ENCODE measurements at regions not wholly inside any gene's neighbourhood (a gene's known extent, or its start where the extent isn't known, plus 50 kb on each side); places are given as distances from the start of the nearest gene placed in this dataset.

GRCh38 chr16:85236818-85237150, 124.5 kb upstream of the CIBAR2 start:
- H3K27me3 ChIP-seq (ENCODE audit: control insufficient read depth, insufficient read depth, low read length), result peaks cover 7% of the 10 kb centered on the region
- TF ChIP-seq, protein P1, sequence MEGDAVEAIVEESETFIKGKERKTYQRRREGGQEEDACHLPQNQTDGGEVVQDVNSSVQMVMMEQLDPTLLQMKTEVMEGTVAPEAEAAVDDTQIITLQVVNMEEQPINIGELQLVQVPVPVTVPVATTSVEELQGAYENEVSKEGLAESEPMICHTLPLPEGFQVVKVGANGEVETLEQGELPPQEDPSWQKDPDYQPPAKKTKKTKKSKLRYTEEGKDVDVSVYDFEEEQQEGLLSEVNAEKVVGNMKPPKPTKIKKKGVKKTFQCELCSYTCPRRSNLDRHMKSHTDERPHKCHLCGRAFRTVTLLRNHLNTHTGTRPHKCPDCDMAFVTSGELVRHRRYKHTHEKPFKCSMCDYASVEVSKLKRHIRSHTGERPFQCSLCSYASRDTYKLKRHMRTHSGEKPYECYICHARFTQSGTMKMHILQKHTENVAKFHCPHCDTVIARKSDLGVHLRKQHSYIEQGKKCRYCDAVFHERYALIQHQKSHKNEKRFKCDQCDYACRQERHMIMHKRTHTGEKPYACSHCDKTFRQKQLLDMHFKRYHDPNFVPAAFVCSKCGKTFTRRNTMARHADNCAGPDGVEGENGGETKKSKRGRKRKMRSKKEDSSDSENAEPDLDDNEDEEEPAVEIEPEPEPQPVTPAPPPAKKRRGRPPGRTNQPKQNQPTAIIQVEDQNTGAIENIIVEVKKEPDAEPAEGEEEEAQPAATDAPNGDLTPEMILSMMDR (IDR thresholded peaks at IDR 0.05; ENCODE audit: insufficient read depth, low read length, poor library complexity, severe bottlenecking), result no peak
- no peak for DNase-seq (ENCODE audit: low read depth)

DNA sequence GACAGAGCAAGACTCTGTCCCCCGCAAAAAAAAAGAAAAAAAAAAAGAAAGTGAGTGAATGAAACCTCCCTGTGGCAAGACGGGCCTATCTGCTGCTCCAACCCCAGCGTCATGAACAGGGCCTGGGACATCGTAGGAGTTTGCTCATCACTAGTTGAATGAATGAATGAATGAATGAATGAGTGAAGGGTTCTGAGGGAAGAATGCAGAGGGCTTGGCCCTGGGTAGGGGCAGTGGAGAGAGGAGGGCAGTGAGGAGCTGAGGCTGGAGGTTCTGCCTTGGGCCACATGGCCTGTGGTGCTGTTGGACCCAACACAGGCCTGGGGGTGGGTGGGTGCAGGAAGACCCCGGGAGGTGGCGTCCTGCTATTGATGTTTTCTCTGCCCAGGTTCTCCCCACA, 125.5 kb upstream of the CIBAR2 start:
- H3K4me3 ChIP-seq (ENCODE audit: low read depth, low read length), result no peak overlapping the region
- peaks cover 10% of the 10 kb centered on the region for H3K27me3 ChIP-seq (ENCODE audit: control insufficient read depth, insufficient read depth, low read length)
- DNase-seq (ENCODE audit: low read depth), result no peak
- no peaks in the 10 kb centered on the region for H3K36me3 ChIP-seq (ENCODE audit: control insufficient read depth, insufficient read depth, low read length)
- TF ChIP-seq, protein P1 (IDR thresholded peaks at IDR 0.05; ENCODE audit: insufficient read depth, low read length, poor library complexity, severe bottlenecking), result no peak

More at GRCh38 chr16:85236818-85237150, 124.5 kb upstream of the CIBAR2 start:
- Histone ChIP-seq H3K4me3 (ENCODE audit: low read depth, low read length) (no peak overlapping the region), H3K36me3 (ENCODE audit: control insufficient read depth, insufficient read depth, low read length) (no peaks in the 10 kb centered on the region)

GRCh38 chr16:85238233-85238647, 126.0 kb upstream of the CIBAR2 start:
- Histone ChIP-seq H3K36me3 (ENCODE audit: control insufficient read depth, insufficient read depth, low read length) (no peaks in the 10 kb centered on the region), H3K27me3 (ENCODE audit: control insufficient read depth, insufficient read depth, low read length) (peaks cover 10% of the 10 kb centered on the region), H3K4me3 (ENCODE audit: low read depth, low read length) (no peak overlapping the region)
- DNase-seq (ENCODE audit: low read depth), result no peak
- TF ChIP-seq, protein P1 (IDR thresholded peaks at IDR 0.05; ENCODE audit: insufficient read depth, low read length, poor library complexity, severe bottlenecking), result peak; percentile 3

DNA sequence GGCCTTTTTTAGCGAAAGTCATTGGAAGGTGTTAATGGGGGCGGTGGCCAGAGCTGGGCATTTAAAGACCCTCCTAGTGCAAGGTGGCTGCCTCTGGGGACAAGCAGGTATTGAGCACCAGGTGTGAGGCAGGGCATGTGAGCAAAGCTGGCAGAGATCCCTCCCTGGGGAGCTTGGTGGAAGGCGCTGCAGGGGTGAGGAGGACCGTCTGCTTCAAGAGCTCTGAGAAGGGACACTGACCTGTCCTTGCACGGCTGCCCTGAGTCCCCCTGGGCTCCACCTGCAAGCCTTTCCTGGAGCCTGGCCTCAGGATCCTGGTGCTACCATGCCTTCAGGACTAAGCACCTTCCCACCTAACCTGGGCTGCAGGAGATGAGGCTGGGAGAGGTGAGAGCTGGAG, 127.0 kb upstream of the CIBAR2 start:
- Histone ChIP-seq H3K36me3 (ENCODE audit: control insufficient read depth, insufficient read depth, low read length) (no peaks in the 10 kb centered on the region), H3K4me3 (ENCODE audit: low read depth, low read length) (no peak overlapping the region), H3K27me3 (ENCODE audit: control insufficient read depth, insufficient read depth, low read length) (peaks cover 7% of the 10 kb centered on the region)
- TF ChIP-seq, protein P1 (IDR thresholded peaks at IDR 0.05; ENCODE audit: insufficient read depth, low read length, poor library complexity, severe bottlenecking), result no peak
- DNase-seq (ENCODE audit: low read depth), result no peak

- TF ChIP-seq, protein P1 (IDR thresholded peaks at IDR 0.05; ENCODE audit: insufficient read depth, low read length, poor library complexity, severe bottlenecking), result no peak
- H3K4me3 ChIP-seq (ENCODE audit: low read depth, low read length), result no peak overlapping the region
- H3K36me3 ChIP-seq (ENCODE audit: control insufficient read depth, insufficient read depth, low read length), result no peaks in the 10 kb centered on the region
- peaks cover 7% of the 10 kb centered on the region for H3K27me3 ChIP-seq (ENCODE audit: control insufficient read depth, insufficient read depth, low read length)
- no peak for DNase-seq (ENCODE audit: low read depth)
These were observed 127.6 kb upstream of the CIBAR2 start for GRCh38 chr16:85239871-85240270.

All from kidney epithelial cell (primary cell).